Choroid plexus epithelial cell (primary cell): ENCODE measurements at regions not wholly inside any gene's neighbourhood (a gene's known extent, or its start where the extent isn't known, plus 50 kb on each side); places are given as distances from the start of the nearest gene placed in this dataset.

Experiments
- DNase-seq: peaks from one replicate; pipeline ENCODE4 v3.0.0-alpha.2; 2010; ENCODE audit warnings: low read depth
- H3K4me3 ChIP-seq: 2 replicates; pipeline ENCODE4 v1.5.1; 2011; ENCODE audit warnings: low read depth, mild to moderate bottlenecking, control low read depth, low read length, moderate library complexity
- TF ChIP-seq, protein P1 (sequence below): conservative IDR thresholded peaks from 2 replicates; pipeline ENCODE4 v1.5.1; 2011; ENCODE audit warnings: low read depth, mild to moderate bottlenecking, control low read depth, inconsistent platforms, low read length, moderate library complexity

DNA sequence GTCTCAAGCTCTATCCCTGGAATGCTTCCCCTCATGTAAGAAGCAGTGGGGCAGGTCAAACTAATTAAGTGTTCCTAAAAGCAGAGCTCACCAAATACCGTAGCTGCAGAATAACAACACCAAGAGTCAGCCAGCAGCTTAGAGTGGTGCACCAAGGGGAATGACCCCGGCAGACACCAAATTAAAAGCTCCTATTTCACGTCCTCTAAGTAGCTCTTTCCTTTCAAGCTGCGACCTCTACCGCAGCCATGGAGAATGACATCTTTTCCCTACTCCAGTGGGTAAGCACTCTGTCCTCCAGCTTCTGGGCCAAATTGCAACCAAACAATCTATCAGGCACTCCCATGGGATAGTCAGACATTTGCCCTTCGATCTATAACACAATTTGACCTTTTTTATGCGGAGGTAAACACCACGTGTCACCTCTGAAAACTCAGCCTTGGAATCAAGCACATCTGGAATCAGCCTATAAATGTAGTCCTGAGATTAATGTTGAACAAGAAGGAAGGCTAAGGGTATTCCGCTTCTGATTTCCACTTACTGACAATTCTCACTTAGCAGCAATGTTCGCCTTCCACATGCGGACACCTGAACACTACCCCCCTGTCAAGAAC lies 67.6 kb upstream of the CDKN3 start:
- no peak overlapping the region for H3K4me3 ChIP-seq
- TF ChIP-seq, protein P1, sequence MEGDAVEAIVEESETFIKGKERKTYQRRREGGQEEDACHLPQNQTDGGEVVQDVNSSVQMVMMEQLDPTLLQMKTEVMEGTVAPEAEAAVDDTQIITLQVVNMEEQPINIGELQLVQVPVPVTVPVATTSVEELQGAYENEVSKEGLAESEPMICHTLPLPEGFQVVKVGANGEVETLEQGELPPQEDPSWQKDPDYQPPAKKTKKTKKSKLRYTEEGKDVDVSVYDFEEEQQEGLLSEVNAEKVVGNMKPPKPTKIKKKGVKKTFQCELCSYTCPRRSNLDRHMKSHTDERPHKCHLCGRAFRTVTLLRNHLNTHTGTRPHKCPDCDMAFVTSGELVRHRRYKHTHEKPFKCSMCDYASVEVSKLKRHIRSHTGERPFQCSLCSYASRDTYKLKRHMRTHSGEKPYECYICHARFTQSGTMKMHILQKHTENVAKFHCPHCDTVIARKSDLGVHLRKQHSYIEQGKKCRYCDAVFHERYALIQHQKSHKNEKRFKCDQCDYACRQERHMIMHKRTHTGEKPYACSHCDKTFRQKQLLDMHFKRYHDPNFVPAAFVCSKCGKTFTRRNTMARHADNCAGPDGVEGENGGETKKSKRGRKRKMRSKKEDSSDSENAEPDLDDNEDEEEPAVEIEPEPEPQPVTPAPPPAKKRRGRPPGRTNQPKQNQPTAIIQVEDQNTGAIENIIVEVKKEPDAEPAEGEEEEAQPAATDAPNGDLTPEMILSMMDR, result peak; percentile 95
- DNase-seq, result peak; percentile 82

DNA sequence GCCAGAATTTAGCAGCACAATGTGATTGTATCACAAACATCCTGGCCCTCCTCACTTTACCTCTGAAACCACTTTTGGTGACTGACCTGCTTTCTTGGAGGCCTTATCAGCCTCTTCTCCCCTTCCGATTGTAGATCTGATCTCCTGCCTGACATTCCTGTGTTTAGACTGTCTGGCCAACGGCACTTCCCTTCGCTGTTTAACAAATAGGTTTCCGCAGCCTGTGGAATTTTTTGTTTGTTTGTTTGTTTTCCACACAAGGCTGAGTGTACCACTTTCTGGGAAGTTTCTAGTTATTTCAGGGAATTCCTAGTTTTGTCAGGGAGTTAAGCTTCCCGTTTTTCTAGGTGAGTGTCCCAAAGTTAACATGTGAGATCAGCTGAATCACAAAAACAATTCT lies 65.9 kb upstream of the CDKN3 start:
- DNase-seq, result no peak
- TF ChIP-seq, protein P1, result no peak
- no peak overlapping the region for H3K4me3 ChIP-seq

DNA sequence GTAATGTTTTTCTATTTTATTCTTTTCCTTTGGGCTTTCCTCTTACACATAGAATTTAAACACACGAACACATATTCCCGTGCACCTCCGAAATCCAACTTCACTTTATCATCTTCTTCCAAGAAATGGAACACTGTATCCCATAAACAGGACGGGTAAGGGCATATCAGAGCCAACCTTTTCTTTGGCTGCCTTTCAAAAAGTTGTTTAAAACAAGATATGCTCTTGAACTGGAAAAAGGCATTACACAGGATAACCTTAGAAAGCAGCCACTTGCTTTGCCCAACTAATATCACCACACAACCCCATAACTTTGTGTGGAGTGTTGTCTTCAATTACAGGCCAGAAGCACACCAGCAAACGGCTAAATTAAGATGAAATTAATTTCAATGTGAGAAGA lies 65.3 kb upstream of the CDKN3 start:
- DNase-seq, result no peak
- no peak overlapping the region for H3K4me3 ChIP-seq
- TF ChIP-seq, protein P1, result no peak

DNA sequence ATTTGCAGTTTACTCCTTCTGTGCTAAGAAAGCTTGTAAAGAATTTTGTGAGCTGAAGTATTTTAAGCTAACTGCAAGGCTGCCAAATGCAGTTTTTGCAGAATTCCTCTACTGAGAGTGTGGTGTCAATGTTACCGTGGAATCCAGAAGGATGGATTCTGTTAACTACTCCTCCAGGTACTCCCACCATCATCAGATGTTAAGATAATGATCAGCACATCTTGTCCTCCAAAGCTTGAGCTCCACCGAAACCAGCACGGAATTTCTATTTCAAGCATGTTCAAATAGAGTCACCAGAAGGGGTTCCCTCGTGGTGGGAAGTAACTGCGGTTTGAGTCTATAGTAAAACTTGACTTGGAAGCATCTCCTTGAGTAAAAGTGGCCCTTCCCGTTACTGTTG lies 64.3 kb upstream of the CDKN3 start:
- H3K4me3 ChIP-seq, result no peak overlapping the region
- TF ChIP-seq, protein P1, result no peak
- DNase-seq, result no peak

DNA sequence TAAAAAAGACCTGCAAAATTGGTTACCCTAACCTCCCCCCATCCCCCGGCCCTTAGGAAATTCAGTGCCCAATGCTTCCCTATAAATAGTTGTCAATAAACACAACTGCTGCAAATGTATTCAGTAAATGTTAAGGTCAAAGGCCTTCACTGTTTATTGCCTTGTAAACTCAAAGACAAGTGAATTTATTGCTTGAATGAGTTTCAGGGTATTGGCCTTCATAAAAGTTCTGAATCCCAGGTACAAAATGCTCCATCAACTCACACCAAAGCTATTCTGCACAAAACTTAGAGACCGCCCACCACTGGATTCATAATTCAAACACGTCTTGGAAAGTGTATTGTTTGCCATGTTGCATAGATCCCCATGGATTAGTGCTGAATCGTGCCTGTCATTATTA lies 63.3 kb upstream of the CDKN3 start:
- no peak overlapping the region for H3K4me3 ChIP-seq
- no peak for DNase-seq
- TF ChIP-seq, protein P1, result no peak

DNA sequence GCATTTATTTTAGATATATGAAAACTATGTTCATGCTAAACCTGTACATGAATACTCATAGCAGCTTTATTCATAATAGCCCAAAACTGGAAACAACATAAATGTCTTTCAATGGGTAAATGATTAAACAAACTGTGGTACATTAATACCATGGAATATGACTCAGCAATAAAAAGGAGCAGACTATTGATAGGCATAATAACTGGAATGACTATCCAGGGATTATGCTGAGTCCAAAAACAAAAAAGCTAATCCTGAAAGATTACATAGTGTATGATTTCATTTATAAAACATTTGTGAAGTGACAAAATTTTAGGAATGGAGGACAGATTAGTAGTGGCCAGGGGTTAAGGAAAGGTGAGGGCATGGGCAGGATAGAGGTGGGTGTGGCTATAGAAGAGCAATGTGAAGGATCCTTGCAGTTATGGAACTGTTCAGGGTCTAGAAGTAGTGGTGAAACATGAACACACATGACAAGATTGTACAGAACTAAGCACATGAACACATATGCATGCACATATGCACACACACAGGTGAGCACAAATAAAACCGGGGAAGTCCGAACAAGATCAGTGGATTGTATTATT lies 61.1 kb upstream of the CDKN3 start:
- TF ChIP-seq, protein P1, result no peak
- DNase-seq, result no peak
- H3K4me3 ChIP-seq, result no peak overlapping the region

DNA sequence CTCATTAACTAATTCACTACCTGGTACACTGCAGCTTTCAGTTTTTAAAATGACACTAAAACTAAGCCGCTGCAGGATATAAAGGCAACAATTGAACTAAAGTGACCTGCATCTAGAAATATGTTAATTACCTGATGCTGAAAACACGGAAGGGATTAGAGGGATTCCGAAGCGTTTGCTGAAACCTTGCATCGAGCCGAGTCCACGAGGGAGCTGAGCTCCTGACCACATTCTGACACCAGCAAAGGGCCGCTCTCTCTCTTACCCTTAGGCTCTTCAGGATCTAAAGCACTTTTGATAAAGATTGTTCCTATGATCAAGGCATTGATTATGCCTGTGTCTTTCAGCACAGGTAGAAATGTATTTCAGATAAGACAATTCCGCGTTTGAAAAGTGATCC lies 59.5 kb upstream of the CDKN3 start:
- H3K4me3 ChIP-seq, result no peak overlapping the region
- TF ChIP-seq, protein P1, result no peak
- no peak for DNase-seq
